Heart left ventricle (tissue), 13 donors: ENCODE measurements at regions not wholly inside any gene's neighbourhood (a gene's known extent, or its start where the extent isn't known, plus 50 kb on each side); places are given as distances from the start of the nearest gene placed in this dataset.

ENCODE experiments used
- POLR2A ChIP-seq, 2 donors: fragments of 450-650 bp; IDR thresholded peaks; one replicate each; pipeline ENCODE4 v1.6.1; 2017; ENCODE audit warnings: antibody characterized with exemption in 2 of 2, mild to moderate bottlenecking in 2 of 2, moderate library complexity in 2 of 2
- TF ChIP-seq, protein P1 (sequence below), 12 donors: fragments of 200-600 bp; sonication (generic) in 4 of 12; IDR thresholded peaks; one replicate each; pipeline versions ENCODE4 v1.5.0 to v1.8.0; 2018 to 2022; ENCODE audit warnings: antibody characterized with exemption in 12 of 12, mild to moderate bottlenecking in 5 of 12
- donor health status: ischemic (EF 13 %, LVEDD 7.1; RV severe dilation, severe dysfunction).
- donor health status: DM: no; HTN: yes; CAD: no.
- donor health status: DM: no; HTN: no; CAD: no.
- donor health status: ischemic (EF 25% LVEDD 6.9; RV normal size, moderate dysfunction).
- donor health status: ischemic (EF 25% LVEDD 5.7; RV mildly dilated, moderate dysfunction).
- donor health status: ischemic (EF 35%, LVEDD 5.7; RV mildly dilated, moderate dysfunction).
- donor health status: nonischemic (EF 11% LVEDD 7.7; RV severe dilation, severe dysfunction).
- donor health status: DM: yes; HTN: yes; CAD: no.
- donor health status: PGD.
- donor health status: ischemic (EF 29% LVEDD 5.4; RV normal size, mild dysfunction).
- donor health status: nonischemic (EF 23%, LVEDD 6.1; RV moderate dilation, normal function).

DNA sequence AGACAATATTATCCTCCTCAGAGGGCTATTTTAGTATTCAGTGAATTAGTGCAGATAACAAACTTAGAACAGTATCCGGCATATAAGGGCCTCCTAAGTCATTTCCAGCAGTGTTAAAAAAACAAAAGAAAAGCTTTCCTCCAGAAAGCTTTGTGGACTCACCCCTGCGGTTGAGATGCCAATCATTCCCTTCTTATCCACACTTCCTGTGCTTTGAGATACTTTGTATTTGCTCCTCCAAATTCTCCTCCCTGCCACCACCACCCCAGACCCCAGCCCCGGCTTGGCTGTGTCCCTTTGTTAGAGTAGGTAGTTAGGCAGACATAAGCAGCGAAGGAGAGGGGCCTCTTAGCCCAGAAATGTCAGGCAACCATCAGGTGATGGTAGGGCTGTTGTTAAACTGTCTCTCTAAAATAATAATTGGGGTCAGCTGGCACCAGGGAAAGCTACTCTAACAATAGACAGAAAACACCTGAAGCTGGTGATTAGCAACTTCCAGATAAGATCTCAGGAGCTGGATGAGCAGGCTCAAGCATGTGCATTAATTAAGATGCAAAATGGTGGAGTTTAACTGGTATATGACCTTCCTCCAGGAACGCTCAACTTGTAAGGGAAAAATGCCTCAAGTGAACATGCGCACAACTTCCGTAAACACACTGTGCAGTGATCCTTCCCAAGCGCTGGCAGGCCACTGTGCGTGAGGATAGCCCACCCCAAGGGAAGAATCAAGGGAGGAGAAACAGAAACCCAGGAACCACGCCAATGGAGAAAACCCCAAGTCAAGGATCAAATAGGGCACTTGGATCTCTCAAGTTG is 152.1 kb upstream of the EEA1 start:
- TF ChIP-seq, protein P1, sequence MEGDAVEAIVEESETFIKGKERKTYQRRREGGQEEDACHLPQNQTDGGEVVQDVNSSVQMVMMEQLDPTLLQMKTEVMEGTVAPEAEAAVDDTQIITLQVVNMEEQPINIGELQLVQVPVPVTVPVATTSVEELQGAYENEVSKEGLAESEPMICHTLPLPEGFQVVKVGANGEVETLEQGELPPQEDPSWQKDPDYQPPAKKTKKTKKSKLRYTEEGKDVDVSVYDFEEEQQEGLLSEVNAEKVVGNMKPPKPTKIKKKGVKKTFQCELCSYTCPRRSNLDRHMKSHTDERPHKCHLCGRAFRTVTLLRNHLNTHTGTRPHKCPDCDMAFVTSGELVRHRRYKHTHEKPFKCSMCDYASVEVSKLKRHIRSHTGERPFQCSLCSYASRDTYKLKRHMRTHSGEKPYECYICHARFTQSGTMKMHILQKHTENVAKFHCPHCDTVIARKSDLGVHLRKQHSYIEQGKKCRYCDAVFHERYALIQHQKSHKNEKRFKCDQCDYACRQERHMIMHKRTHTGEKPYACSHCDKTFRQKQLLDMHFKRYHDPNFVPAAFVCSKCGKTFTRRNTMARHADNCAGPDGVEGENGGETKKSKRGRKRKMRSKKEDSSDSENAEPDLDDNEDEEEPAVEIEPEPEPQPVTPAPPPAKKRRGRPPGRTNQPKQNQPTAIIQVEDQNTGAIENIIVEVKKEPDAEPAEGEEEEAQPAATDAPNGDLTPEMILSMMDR (IDR thresholded peaks at IDR 0.05) = no peak
- no peak for TF ChIP-seq POLR2A (IDR thresholded peaks at IDR 0.05)
